Sigmoid colon (tissue), 6 donors: ENCODE measurements at regions not wholly inside any gene's neighbourhood (a gene's known extent, or its start where the extent isn't known, plus 50 kb on each side); places are given as distances from the start of the nearest gene placed in this dataset.

Experiments
- DNase-seq: peaks from one replicate; pipeline ENCODE4 v3.0.0-alpha.2; 2019
- H3K27ac ChIP-seq, 4 donors: fragments of 200-600 bp; sonication (generic); one replicate each; pipeline ENCODE4 v1.5.1; 2016 to 2019; ENCODE audit warnings: mild to moderate bottlenecking in 1 of 4
- H3K27me3 ChIP-seq, 3 donors: fragments of 200-600 bp; sonication (generic); one replicate each; pipeline ENCODE4 v1.5.1; 2019; ENCODE audit warnings: mild to moderate bottlenecking in 1 of 3
- H3K36me3 ChIP-seq, 4 donors: fragments of 200-600 bp; sonication (generic); one replicate each; pipeline ENCODE4 v1.5.1; 2016 to 2019
- H3K4me1 ChIP-seq, 4 donors: fragments of 200-600 bp; sonication (generic); one replicate each; pipeline ENCODE4 v1.5.1; 2017 to 2019
- H3K4me3 ChIP-seq, 4 donors: fragments of 200-600 bp; sonication (generic); one replicate each; pipeline ENCODE4 v1.5.1; 2017 to 2019; ENCODE audit warnings: mild to moderate bottlenecking in 2 of 4, moderate library complexity in 1 of 4
- H3K9me3 ChIP-seq, 4 donors: fragments of 200-600 bp in 3 of 4; sonication (generic) in 3 of 4; one replicate each; pipeline versions ENCODE4 v1.5.1 to v1.6.1; 2013 to 2019
- EP300 ChIP-seq, 4 donors: sonication (generic); formaldehyde crosslinking; IDR thresholded peaks; one replicate each; pipeline ENCODE4 v1.6.1; 2017; ENCODE audit warnings: antibody characterized with exemption in 4 of 4
- POLR2A ChIP-seq, 2 donors: fragments of 450-650 bp; IDR thresholded peaks; one replicate each; pipeline ENCODE4 v1.6.1; 2016; ENCODE audit warnings: antibody characterized with exemption in 2 of 2, mild to moderate bottlenecking in 2 of 2, moderate library complexity in 2 of 2
- POLR2AphosphoS5 ChIP-seq, 4 donors: sonication (generic); formaldehyde crosslinking; IDR thresholded peaks; one replicate each; pipeline ENCODE4 v1.6.1; 2017; ENCODE audit warnings: antibody characterized with exemption in 4 of 4
- WGBS, 2 donors: extraction: QIAGEN DNeasy Blood & Tissue Kit; methylation state at CpG; one replicate each; pipeline ENCODE4 v1.1.7; 2013; 5-methylcytosine and 5-hydroxymethylcytosine counted together
- intact Hi-C: fragments of 100-400 bp; cut with DNase I; formaldehyde crosslinking; loops from one replicate; pipeline ENCODE4 v1.15.1; 2023
- TF ChIP-seq, protein P1 (sequence below), 4 experiments: fragments of 450-650 bp in 3 of 4; fragments of 200-600 bp in 1 of 4; IDR thresholded peaks; one replicate each; pipeline ENCODE4 v1.5.1; 2016 to 2019; ENCODE audit warnings: antibody characterized with exemption in 4 of 4, mild to moderate bottlenecking in 3 of 4, moderate library complexity in 2 of 4
- donor health status: healthy with polysubstance abuse.
- donor health status: healthy.

DNA sequence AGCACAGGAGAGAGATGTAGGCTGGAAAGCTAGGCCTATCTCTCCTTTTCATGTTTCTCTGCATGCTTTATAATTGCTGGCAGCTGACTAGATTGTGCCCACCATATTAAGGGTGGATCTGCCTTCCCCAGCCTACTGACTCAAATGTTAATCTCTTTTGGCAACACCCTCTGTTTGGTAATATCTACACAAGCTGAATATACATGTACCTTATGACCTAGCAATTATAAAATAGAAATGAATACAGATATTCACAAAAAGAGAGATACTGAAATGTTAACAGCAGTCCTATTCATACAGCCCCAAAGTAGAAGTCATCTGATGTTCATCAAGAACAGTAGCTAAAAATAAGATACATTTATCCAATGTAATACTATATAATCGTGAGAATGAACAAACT lies 429.6 kb downstream of the EPM2A start:
- TF ChIP-seq, protein P1, sequence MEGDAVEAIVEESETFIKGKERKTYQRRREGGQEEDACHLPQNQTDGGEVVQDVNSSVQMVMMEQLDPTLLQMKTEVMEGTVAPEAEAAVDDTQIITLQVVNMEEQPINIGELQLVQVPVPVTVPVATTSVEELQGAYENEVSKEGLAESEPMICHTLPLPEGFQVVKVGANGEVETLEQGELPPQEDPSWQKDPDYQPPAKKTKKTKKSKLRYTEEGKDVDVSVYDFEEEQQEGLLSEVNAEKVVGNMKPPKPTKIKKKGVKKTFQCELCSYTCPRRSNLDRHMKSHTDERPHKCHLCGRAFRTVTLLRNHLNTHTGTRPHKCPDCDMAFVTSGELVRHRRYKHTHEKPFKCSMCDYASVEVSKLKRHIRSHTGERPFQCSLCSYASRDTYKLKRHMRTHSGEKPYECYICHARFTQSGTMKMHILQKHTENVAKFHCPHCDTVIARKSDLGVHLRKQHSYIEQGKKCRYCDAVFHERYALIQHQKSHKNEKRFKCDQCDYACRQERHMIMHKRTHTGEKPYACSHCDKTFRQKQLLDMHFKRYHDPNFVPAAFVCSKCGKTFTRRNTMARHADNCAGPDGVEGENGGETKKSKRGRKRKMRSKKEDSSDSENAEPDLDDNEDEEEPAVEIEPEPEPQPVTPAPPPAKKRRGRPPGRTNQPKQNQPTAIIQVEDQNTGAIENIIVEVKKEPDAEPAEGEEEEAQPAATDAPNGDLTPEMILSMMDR (IDR thresholded peaks at IDR 0.05): no peak
- TF ChIP-seq POLR2AphosphoS5 (IDR thresholded peaks at IDR 0.05): no peak
- TF ChIP-seq EP300 (IDR thresholded peaks at IDR 0.05): no peak
- TF ChIP-seq POLR2A (IDR thresholded peaks at IDR 0.05): no peak
- intact Hi-C loops: no loop called here
- no peaks in the 10 kb centered on the region for H3K27me3 ChIP-seq
- H3K9me3 ChIP-seq: no peaks in the 10 kb centered on the region
- no peak overlapping the region for H3K4me3 ChIP-seq
- 90 to 95% methylated on average over 1 of the region's 1 CpG for WGBS, 2 donors
- no peak overlapping the region for H3K27ac ChIP-seq
- DNase-seq: no peak
- H3K4me1 ChIP-seq: no peaks in the 10 kb centered on the region
- H3K36me3 ChIP-seq: no peaks in the 10 kb centered on the region

DNA sequence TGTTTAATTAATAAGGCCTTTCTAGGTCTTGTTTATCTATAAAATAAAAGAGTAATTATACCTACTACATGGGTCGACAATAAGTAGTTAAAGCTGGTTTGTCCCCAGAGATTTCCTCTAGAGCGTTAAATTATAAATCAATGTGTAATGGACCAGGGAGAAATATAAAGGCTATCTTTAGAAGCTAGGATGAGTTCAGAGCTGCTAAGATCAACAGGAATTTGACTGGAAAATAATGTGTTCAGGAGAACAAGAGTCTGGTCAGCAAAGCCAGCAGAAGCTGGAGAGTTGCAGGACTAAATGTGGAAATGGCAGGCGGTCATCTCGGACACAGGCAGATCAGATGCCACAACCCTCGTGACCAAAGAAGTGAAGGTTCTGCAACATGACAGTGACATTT lies 428.8 kb downstream of the EPM2A start:
- DNase-seq: no peak
- Histone ChIP-seq H3K27ac (no peak overlapping the region), H3K9me3 (no peaks in the 10 kb centered on the region), H3K4me1 (no peaks in the 10 kb centered on the region), H3K4me3 (no peak overlapping the region), H3K27me3 (no peaks in the 10 kb centered on the region), H3K36me3 (no peaks in the 10 kb centered on the region)
- TF ChIP-seq POLR2AphosphoS5 (IDR thresholded peaks at IDR 0.05): no peak
- TF ChIP-seq, protein P1 (IDR thresholded peaks at IDR 0.05): no peak
- TF ChIP-seq POLR2A (IDR thresholded peaks at IDR 0.05): no peak
- TF ChIP-seq EP300 (IDR thresholded peaks at IDR 0.05): no peak
- intact Hi-C loops: no loop called here
- WGBS, 2 donors: 86 to 88% methylated on average over 5 of the region's 5 CpGs

GRCh38 chr6:145309842-145310535 lies 425.3 kb downstream of the EPM2A start:
- 71 to 78% methylated on average over 3 of the region's 3 CpGs for WGBS, 2 donors
- H3K4me3 ChIP-seq: no peak overlapping the region
- no peak overlapping the region for H3K27ac ChIP-seq
- TF ChIP-seq, protein P1 (IDR thresholded peaks at IDR 0.05): no peak
- TF ChIP-seq EP300 (IDR thresholded peaks at IDR 0.05) (no peak), POLR2A (IDR thresholded peaks at IDR 0.05) (no peak), POLR2AphosphoS5 (IDR thresholded peaks at IDR 0.05) (no peak)
- H3K27me3 ChIP-seq: no peaks in the 10 kb centered on the region
- no peaks in the 10 kb centered on the region for H3K36me3 ChIP-seq
- no peak for DNase-seq
- H3K9me3 ChIP-seq: no peaks in the 10 kb centered on the region
- H3K4me1 ChIP-seq: no peaks in the 10 kb centered on the region
- intact Hi-C loops: no loop called here

DNA sequence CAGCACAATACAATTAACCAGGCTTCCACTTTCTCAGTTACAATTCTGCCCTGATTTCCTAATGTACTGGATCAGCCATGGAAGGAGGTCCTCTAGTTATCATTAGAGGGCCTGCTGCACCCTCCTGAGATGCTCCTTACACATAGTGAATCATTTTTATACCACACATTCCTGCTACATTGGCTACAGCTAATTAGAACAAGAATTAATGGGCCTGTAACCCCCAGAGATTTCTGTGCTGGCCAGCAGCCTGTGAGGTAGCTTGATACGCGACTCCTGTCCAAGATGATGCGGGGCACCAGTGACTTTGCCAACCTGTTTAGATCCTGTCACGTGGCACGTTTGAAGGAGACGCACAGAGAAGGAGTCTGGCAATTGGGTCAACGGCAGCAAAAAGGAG lies 422.8 kb downstream of the EPM2A start:
- Histone ChIP-seq H3K4me3 (no peak overlapping the region), H3K27ac (no peak overlapping the region), H3K36me3 (no peaks in the 10 kb centered on the region), H3K4me1 (no peaks in the 10 kb centered on the region), H3K27me3 (no peaks in the 10 kb centered on the region), H3K9me3 (no peaks in the 10 kb centered on the region)
- no peak for TF ChIP-seq POLR2AphosphoS5 (IDR thresholded peaks at IDR 0.05)
- TF ChIP-seq POLR2A (IDR thresholded peaks at IDR 0.05): no peak
- no peak for TF ChIP-seq EP300 (IDR thresholded peaks at IDR 0.05)
- TF ChIP-seq, protein P1 (IDR thresholded peaks at IDR 0.05): no peak
- intact Hi-C loops: no loop called here
- WGBS, 2 donors: 94 to 95% methylated on average over 7 of the region's 7 CpGs
- no peak for DNase-seq
